ENCODE measurements at regions not wholly inside any gene's neighbourhood (a gene's known extent, or its start where the extent isn't known, plus 50 kb on each side); places are given as distances from the start of the nearest gene placed in this dataset.

GRCh38 chr7:86956567-86956966 is 102.9 kb downstream of the ELAPOR2 start:
- TF ChIP-seq CTCF (IDR thresholded peaks at IDR 0.05) (no peak), POLR2A (IDR thresholded peaks at IDR 0.05) (no peak)

All from esophagus squamous epithelium (tissue), 4 donors.